ENCODE measurements at regions not wholly inside any gene's neighbourhood (a gene's known extent, or its start where the extent isn't known, plus 50 kb on each side); places are given as distances from the start of the nearest gene placed in this dataset.
A peak's percentile ranks its signal among the peaks of the same experiment; 100 is the strongest.
"Not testable (repeated sequence)": the region's sequence is repeated elsewhere in the genome, so short reads cannot be mapped to it uniquely, and the experiment has no call there.

- DNase-seq: peak in 9 of 58 donors; percentile 4 to 74 (median 11)
These were observed 183.7 kb downstream of the NRP2 start for GRCh38 chr2:205865905-205866441.

- DNase-seq: no peak
These were observed 182.8 kb downstream of the NRP2 start for GRCh38 chr2:205865056-205865455.

- DNase-seq: no peak
These were observed 182.2 kb downstream of the NRP2 start for GRCh38 chr2:205864491-205864890.

GRCh38 chr2:205862761-205863160 lies 180.5 kb downstream of the NRP2 start:
- DNase-seq: not testable (repeated sequence)

GRCh38 chr2:205860885-205861284 lies 178.6 kb downstream of the NRP2 start:
- no peak for DNase-seq

- DNase-seq: no peak
These were observed 177.9 kb downstream of the NRP2 start for GRCh38 chr2:205860181-205860580.

GRCh38 chr2:205858881-205859441 lies 176.7 kb downstream of the NRP2 start:
- peak in 1 of 58 donors; percentile 2 for DNase-seq

GRCh38 chr2:205858275-205858674 lies 176.0 kb downstream of the NRP2 start:
- DNase-seq: no peak

GRCh38 chr2:205857520-205858237 lies 175.4 kb downstream of the NRP2 start:
- peak in 6 of 58 donors; percentile 6 to 33 (median 14) for DNase-seq

GRCh38 chr2:205852457-205852856 lies 170.2 kb downstream of the NRP2 start:
- DNase-seq: no peak

GRCh38 chr2:205850611-205851010 lies 168.3 kb downstream of the NRP2 start:
- no peak for DNase-seq

- no peak for DNase-seq
These were observed 167.8 kb downstream of the NRP2 start for GRCh38 chr2:205850132-205850531.

GRCh38 chr2:205849136-205849535 lies 166.8 kb downstream of the NRP2 start:
- DNase-seq: no peak

- DNase-seq: no peak
These were observed 166.3 kb downstream of the NRP2 start for GRCh38 chr2:205848601-205849000.
